HG03342 (cell line): ENCODE measurements at regions not wholly inside any gene's neighbourhood (a gene's known extent, or its start where the extent isn't known, plus 50 kb on each side); places are given as distances from the start of the nearest gene placed in this dataset.

Experiments used
- ATAC-seq: cut with Tn5 transposase; IDR thresholded peaks from one replicate; pipeline ENCODE4 v1.9.1; 2021; ENCODE audit warnings: mild to moderate bottlenecking, moderate library complexity; ENCODE audit not compliant: unreplicated experiment

DNA sequence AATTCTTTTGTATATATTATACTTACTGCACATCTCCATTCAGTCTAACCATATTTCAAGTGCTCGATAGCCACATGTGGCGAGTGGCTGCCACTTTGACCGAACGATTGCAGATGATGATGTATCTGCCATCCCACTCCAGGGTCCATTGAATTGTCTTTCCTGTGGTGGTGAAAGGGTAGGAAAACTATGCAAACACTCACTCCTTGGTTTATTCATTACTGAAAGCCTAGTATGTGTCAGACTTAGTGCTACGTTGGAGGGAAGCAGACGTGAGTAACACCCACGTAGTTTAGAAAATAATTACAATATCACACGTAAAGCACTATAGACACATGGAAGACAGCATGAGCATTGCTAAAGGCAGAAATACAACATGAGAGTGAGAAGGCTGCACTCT is 353.7 kb downstream of the CSNK1G3 start:
- ATAC-seq = no peak

DNA sequence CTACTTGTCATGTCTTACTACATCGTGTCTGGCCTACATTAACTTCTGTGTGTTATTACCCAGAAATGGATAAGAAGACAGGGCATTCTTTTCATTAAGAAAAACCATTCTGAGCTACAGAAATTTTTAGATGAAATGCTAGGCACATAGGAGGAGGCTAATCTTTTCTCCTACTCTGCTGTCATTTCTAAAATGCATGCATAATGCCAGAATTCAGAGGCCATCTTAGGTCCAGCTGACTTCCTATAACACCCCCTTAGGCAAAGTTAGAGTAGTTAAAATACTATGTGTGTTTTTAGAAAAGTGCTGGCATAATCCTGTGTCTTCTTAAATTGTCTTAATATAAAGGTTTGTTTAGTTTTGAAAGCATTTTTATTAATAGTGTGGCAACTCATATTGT is 352.6 kb downstream of the CSNK1G3 start:
- no peak for ATAC-seq

DNA sequence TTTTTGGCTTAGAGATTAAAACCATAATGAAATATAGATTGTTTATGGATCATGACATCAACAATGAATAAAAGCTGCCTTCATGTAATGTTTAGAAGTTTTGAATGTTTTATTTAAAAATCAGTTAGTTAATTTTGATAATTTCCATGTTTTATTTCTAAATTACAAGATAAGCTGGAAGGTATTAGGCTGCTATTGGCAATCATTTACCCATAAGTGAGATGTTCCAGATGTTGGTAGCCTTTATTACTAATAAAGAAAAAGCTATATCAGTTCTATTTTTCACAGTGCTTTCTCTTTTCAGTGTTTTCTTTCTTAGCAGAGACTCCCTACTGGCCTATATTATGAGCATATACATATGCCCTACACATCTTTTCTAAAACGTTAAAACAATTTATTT is 347.0 kb downstream of the CSNK1G3 start:
- ATAC-seq = no peak

DNA sequence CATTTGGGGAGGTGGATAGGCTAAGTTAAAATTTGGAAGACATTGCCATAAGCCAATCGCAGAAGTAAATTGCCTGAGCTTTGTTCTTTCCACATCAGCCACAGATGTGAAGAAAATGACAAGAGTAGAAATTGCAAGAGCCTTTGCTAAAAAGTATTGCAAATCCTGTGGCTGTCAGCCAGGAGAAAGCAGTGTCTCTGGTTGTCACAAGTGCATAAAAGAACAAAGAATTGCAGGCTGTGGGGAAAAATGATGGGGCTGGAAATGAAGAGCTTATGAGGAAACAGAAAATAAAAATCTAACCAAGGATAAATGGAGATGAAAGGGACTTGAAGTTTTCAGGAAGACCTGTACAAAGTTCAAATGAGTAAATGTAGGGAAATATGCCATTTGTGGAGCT is 344.8 kb downstream of the CSNK1G3 start:
- ATAC-seq = no peak

DNA sequence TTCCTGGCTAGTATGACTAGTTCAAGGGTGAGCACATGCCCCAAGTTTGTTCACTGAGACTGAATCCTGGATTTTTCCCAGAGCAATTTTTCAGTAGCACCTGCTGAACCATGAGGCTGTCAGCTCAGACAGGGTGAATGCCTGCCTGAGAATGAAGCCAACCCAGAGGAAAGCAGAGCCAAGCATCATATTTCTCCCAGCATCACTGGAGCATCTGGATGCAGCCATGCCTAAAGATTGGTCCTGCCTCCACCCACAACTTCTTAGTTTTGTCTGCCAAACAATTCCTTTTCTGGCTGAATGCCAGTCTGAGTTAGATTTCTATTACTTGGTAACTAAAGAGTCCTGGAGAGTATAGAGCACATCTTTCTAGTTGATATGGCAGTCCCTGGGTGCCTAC is 343.6 kb downstream of the CSNK1G3 start:
- ATAC-seq = no peak

DNA sequence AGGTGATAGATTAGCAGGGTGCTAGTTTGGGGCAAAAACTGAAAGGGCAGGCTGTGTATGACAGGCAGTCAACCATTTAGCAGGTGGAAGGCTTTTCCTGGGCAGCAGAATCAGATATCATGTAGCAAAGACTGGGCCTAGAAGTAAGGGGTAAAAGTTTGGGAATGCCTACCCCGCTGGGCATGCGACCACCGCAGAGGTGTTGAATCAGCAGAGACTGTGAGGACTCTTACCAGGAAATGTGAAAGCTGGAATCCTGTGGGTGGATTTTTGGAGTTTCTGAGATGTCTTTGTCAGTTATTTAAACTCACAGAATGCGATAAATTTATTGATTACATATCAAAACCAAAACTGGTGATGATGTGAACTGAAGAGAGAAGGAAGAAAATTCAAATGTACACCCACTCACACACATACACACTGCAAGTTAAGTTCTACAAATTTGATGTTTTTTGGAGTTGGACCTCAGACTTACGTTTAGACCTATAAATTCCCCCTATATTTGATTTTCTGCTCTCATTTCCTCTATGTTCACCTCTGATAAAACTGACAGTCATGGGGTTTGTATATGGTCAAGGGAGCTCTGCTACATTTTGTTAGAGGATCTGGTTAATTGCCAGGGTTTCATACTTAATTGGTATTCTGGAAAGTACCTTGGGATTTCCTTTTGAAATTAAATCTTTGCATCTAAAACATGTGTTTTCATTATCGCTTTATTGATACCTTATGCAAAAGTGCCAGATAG is 333.6 kb downstream of the CSNK1G3 start:
- ATAC-seq = no peak

DNA sequence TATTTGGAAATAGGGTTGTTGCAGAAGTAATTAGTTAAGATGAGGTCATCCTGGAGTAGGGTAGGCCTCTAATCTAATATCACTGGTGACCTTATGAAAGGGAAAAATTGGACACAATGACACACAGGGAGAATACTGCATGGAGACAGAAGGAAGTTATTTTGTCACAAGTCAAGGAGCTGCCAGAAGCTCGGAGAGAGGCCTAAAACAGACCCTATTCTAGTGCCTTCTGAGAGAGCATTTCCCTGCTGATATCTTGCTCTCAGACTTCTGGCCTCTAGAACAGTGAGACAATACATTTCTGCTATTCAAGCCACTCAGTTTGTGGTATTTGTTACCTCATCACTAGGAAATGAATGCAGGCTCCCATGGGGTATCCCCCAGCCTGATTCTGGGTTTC is 332.9 kb downstream of the CSNK1G3 start:
- ATAC-seq = no peak

DNA sequence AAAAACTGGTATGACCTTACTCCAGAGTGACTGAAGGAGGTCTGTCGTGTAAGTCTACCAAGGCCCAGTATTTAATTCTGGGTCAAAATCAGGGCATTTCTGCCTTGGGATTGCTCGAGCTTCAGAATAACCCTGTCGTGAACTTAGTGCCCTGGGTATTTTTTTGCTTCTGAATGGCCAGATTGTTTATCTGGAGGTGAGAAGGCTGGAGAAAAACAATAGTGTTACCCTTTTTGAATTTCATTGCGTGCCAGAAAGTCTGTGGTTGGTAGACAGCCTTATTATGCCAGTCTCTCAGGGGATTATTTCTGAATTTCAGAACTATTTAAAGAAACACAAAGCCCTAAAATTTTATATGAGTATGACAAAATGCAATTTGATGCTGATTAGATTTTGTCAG is 323.4 kb downstream of the CSNK1G3 start:
- no peak for ATAC-seq

DNA sequence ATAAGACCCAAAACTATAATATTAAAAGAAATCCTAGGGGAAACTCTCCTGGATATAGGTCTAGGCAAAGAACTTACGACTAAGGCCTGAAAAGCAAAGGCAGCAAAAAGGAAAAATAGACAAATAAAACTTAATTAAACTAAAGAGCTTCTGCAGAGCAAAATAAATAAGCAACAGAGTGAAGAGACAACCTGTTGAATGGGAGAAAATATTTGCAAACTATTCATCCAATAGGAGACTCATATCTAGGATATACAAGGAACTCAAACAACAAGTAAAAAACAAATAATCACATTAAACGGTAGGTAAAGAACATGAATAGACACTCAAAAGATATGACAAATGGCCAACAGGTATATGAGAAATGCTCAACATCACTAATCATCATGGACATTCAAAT is 318.6 kb downstream of the CSNK1G3 start:
- ATAC-seq = no peak

DNA sequence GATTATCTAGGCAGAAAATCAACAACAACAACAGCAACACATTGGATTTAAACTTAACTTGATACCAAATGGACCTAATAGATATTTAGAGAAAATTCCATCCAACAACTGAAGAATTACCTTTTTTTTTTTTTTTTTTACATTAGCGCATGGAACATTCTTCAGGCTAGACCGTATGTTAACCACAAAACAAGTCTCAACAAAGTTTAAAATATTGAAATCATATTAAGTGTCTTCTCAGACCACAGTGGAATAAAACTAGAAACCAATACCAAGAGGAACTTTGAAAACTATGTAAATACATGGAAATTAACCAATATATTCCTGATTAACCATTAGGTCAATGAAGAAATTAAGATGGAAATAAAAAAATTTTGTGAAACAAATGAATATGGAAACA is 315.8 kb downstream of the CSNK1G3 start:
- no peak for ATAC-seq

DNA sequence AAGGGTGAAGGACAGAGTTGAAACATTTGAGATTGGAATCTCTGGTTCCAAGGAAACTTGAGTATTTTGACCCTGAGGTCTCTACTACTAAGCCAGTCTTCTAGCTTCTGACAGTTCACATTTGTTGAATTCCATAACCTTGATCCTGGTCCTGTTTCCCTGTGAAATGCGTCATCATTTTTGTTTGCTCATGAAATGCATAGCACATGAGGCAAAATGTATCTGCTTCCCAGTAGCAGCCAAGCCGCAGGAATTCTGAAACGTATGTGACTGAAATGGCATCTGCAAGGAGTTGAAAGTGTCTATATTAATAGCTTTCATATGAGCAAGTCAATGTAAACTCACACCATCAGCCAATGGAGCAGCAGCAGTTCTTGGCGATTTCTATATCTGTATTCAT is 307.9 kb downstream of the CSNK1G3 start:
- ATAC-seq = no peak

DNA sequence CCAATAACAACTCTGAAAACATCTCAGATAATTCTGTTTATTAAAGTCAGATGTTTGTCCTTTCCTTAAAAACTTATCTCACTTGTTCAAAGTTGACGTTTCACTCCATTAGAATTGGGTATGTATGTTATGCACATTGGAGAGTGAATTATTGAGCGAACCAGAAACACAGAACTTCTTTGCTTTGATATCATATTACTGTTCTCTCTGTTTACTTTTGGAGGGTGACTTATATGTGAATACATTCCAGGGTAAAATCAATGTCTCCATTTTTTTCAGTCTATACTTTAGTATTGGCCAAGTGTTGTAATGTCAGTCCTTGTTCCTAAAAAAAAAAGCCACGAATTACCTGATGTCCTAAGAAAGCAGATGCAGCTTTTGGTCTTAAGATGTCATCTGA is 307.4 kb downstream of the CSNK1G3 start:
- ATAC-seq = no peak

DNA sequence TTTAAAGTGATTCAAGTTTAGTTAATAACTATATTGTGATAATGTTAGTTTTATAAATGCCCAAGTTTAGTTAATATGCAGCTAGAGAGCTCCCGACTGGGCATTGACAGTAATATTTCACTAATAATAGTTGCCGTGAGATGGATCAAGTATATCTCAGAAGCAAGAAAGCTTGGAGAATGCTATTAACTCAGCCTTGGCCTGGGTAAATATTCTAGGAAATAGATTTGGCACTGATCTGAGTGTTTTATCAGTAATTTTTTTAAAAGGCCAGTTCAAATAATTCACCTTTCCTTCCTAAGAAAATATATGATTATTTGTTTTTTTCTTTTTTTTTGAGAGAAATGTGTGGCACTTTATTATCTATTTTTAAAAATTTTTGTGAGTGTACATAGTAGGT is 305.3 kb downstream of the CSNK1G3 start:
- ATAC-seq = no peak

DNA sequence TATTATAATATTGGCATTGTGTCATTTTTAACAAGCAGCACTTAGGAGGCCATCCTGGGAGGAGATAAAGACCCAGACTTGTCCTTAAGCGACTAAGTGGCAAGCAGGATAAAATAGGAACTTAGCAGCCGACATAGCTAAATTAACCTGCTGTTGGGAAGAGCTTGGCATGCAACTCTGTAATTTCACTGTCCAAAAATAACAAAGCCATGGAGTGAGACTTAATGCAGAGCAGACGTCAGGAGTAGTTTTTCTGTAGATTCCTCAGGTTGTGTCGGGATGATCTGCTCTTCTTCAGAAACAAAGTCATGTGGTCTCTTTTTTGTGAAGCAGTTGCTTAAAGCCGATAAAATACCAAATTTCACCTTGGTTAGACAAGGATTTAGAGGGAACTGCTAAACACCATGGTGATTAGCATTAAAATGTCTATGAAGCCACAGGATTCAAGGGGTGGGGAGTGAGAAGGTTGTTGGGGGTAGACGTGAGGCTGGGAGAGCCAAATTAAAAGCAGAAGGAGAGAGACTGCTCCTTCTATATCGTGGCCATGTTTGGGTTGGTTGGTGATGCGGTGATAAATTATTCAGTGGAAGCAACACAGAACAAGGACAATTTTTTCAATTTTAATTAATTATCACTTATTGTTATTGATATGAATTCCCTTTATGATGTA is 303.0 kb downstream of the CSNK1G3 start:
- no peak for ATAC-seq

DNA sequence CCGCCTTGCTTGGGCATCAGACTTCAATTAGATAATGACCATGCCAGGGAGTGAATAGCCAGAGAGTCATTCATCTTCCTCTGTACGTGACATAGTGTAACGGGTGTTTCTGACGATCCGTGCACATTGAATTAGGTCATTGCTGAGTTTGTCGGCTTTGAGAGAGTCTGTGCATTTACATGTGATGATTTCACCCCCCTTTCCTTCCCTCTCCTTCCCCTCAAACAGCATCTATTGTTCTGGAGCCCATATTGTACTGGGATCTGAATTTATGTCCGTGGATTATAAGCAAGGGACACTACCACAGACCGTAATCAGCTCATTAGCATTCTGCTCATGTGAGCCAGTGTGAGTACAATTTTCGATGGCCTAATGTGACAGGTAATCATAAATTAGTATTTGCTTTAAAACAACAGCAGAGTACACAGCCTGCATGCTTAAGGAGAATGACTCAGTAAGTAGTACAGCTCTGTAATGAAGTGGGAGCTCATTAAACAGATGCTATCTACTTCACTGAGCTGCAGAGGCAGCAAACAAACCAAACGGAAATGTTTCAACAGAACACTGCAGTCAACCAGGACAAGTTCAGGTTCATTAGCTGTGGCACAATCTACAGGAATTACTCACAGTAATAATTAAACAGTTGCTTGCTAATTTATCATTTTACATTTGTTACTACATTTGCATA is 302.1 kb downstream of the CSNK1G3 start:
- ATAC-seq = no peak

DNA sequence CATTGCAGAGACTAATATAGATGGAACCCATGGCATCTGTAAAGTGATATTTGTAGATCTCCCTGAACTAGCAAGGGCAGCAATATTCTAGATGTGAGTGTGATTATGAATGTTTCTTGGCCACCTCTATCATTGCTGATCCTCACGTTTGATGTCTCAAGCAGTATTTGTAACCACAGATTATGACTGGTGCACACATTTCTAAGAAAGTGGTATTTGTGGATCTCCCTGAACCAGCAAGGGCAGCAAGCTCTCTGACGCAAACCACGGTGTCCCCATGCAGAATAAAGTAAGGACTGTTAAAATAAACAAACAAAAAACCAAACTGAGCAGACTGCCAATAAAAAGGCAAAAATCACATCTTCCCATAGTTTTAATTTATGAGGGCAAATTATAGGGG is 301.3 kb downstream of the CSNK1G3 start:
- ATAC-seq = no peak

DNA sequence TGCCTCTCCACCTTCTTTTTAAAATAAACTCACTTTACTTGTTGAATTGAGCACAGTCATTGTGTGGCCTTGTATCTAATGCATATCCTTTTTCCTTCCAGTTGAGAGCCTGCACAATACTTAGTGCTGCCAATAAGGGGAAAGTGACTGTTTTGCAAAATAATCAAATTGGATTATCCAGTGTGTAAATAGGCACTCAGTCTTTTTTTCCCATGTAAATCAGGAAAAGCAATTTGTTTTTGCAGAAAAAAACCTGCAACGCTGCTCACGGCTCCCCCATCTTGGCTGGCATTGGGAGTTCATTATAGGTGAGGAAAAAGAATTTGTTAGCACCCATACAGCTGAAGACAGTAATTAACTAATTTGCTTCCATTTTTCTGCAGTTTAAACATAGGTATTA is 299.9 kb downstream of the CSNK1G3 start:
- ATAC-seq = no peak

DNA sequence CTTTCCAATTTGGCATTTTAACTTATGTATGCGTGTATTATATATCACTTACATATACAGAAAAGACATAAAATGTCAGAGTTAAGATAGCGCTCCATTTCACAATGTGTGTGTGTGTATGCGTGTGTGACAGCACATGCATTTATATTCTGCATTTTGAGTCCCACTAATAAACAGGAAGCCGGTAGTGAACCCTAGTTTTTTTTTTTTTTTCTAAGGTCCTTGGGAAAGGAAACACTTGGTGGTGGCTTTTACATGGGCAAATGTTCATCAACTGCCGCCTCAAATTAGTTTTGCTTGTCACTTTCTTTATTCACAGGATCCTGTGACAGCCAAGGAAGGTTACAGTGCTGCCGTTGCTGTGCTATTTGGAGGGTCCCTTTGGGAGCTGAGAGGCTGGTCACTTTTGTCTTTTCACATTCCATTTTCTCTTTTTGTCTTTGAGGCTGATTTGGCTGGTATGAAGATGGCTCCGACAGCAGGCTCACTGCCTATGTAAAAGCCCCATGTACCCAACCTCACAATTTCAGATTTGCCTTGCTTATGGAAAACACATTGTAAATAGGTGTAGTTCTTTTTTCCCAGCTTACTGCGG is 298.9 kb downstream of the CSNK1G3 start:
- ATAC-seq = no peak

DNA sequence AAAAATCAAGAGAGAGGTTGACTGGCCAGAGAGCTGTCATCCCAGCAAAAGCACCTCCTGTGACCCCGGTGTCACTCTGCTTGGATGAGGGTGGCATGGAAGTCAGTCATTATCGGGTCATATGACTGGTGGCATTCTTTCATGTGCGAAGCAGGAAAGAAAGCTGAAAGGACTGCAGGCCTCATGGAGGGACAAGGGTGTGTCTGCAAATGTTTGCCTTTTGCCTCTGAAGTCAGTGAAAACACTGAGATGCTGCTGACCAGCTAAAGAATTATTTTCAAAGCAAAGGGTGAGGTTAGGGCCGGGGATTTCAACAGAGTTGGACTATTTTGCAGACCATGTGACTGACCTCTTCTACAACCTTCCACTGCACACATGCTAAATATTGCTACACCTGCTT is 298.3 kb downstream of the CSNK1G3 start:
- ATAC-seq = no peak

DNA sequence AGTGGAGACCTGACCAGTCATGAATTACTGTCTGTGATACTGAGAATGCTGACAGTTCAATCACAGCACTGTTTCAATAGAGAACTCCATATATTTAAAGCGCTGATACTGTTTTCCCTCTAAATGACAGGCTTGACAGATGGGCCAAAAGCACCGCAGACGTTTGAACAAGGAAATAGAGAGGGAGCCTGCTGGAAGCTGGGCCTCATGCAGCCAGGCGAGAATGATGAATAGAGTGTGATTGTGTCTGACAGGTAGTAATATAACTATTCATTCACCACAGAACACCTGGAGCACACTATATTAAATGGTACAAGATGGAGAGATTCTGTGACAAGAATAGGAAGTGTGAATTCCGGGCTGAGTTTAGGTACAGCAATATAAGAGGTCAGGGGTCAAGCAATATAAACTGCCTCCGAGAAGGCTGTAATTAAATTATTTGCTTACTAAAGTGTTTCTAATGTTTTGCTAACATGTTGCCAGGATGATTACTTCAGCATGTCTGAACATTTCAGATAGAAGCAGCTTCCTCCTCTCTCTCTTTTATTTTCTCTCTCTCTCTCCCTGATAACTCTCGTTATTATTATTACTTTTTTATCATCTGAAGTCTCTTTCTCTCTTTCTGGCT is 297.7 kb downstream of the CSNK1G3 start:
- no peak for ATAC-seq
